Vagina (tissue), 2 donors: ENCODE measurements at regions not wholly inside any gene's neighbourhood (a gene's known extent, or its start where the extent isn't known, plus 50 kb on each side); places are given as distances from the start of the nearest gene placed in this dataset.

ENCODE experiments used
- POLR2AphosphoS5 ChIP-seq, 2 donors: sonication (generic); formaldehyde crosslinking; IDR thresholded peaks; one replicate each; pipeline ENCODE4 v1.9.0; 2017; ENCODE audit warnings: antibody characterized with exemption in 2 of 2, mild to moderate bottlenecking in 2 of 2, low read depth in 1 of 2; ENCODE audit not compliant: insufficient read depth in 1 of 2
- TF ChIP-seq, protein P1 (sequence below), 3 experiments: fragments of 450-650 bp in 2 of 3; fragments of 200-600 bp in 1 of 3; sonication (generic) in 1 of 3; IDR thresholded peaks; one replicate each; pipeline ENCODE4 v1.5.1; 2017 to 2019; ENCODE audit warnings: antibody characterized with exemption in 3 of 3, mild to moderate bottlenecking in 2 of 3, moderate library complexity in 2 of 3

DNA sequence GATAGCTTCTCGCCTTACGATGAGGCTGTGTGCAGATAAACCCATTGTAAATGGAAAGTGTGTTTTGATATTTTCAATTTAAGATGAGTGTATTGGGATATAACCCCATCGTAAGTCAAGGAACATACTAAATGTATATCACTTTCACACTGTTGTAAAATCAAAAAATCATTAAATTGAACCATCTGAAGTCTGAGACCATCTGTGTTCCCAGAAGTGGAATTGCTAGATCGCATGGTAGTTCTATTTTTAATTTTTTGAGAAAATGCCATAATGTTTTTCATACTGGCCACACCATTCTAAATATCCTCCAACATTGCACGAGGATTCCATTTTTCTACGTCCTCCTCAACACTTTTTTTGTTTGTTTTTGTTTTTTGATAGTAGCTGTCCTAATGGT is 209.1 kb upstream of the MTPN start:
- TF ChIP-seq, protein P1, sequence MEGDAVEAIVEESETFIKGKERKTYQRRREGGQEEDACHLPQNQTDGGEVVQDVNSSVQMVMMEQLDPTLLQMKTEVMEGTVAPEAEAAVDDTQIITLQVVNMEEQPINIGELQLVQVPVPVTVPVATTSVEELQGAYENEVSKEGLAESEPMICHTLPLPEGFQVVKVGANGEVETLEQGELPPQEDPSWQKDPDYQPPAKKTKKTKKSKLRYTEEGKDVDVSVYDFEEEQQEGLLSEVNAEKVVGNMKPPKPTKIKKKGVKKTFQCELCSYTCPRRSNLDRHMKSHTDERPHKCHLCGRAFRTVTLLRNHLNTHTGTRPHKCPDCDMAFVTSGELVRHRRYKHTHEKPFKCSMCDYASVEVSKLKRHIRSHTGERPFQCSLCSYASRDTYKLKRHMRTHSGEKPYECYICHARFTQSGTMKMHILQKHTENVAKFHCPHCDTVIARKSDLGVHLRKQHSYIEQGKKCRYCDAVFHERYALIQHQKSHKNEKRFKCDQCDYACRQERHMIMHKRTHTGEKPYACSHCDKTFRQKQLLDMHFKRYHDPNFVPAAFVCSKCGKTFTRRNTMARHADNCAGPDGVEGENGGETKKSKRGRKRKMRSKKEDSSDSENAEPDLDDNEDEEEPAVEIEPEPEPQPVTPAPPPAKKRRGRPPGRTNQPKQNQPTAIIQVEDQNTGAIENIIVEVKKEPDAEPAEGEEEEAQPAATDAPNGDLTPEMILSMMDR (IDR thresholded peaks at IDR 0.05) = no peak
- no peak for TF ChIP-seq POLR2AphosphoS5 (IDR thresholded peaks at IDR 0.05; ENCODE audit: insufficient read depth in 1 of 2, low read depth in 1 of 2)
